IMR-90 (cell line): ENCODE measurements at regions not wholly inside any gene's neighbourhood (a gene's known extent, or its start where the extent isn't known, plus 50 kb on each side); places are given as distances from the start of the nearest gene placed in this dataset.

Experiments used
- BHLHE40 ChIP-seq: fragments of 150-350 bp; IDR thresholded peaks from 2 replicates; pipeline ENCODE4 v1.6.1; 2016; ENCODE audit warnings: mild to moderate bottlenecking, low read depth, low read length
- CHD1 ChIP-seq: IDR thresholded peaks from 2 replicates; pipeline ENCODE4 v1.6.1; 2012; ENCODE audit warnings: low read depth, low read length, improper control_type of control experiment
- CTCF ChIP-seq: conservative IDR thresholded peaks from 2 replicates; pipeline ENCODE4 v1.5.1; 2012; ENCODE audit warnings: mild to moderate bottlenecking, low read depth, low read length, improper control_type of control experiment
- ELK1 ChIP-seq: fragments of 150-350 bp; IDR thresholded peaks from 2 replicates; pipeline ENCODE4 v1.6.1; 2016; ENCODE audit warnings: low read depth, mild to moderate bottlenecking, low read length, moderate library complexity, borderline replicate concordance
- FOS ChIP-seq: fragments of 150-350 bp; IDR thresholded peaks from 2 replicates; pipeline ENCODE4 v1.6.1; 2016; ENCODE audit warnings: low read depth, low read length
- MAFK ChIP-seq: IDR thresholded peaks from 2 replicates; pipeline ENCODE4 v1.6.1; 2012; ENCODE audit warnings: low read depth, low read length, improper control_type of control experiment
- MAZ ChIP-seq: IDR thresholded peaks from 2 replicates; pipeline ENCODE4 v1.6.1; 2012; ENCODE audit warnings: low read depth, mild to moderate bottlenecking, low read length, improper control_type of control experiment, moderate library complexity, borderline replicate concordance
- MXI1 ChIP-seq: IDR thresholded peaks from 2 replicates; pipeline ENCODE4 v1.6.1; 2012; ENCODE audit warnings: low read depth, mild to moderate bottlenecking, low read length, moderate library complexity, borderline replicate concordance
- NFE2L2 ChIP-seq: fragments of 150-350 bp; IDR thresholded peaks from 2 replicates; pipeline ENCODE4 v1.6.1; 2016; ENCODE audit warnings: low read depth, mild to moderate bottlenecking, low read length
- POLR2A ChIP-seq: IDR thresholded peaks from 2 replicates; pipeline ENCODE4 v1.6.1; 2012; ENCODE audit warnings: mild to moderate bottlenecking, low read depth, low read length
- RAD21 ChIP-seq: IDR thresholded peaks from 2 replicates; pipeline ENCODE4 v1.6.1; 2012; ENCODE audit warnings: low read length, improper control_type of control experiment
- RCOR1 ChIP-seq: IDR thresholded peaks from 2 replicates; pipeline ENCODE4 v1.6.1; 2012; ENCODE audit warnings: mild to moderate bottlenecking, low read length, improper control_type of control experiment; ENCODE audit not compliant: insufficient replicate concordance
- SMC3 ChIP-seq: fragments of 150-350 bp; IDR thresholded peaks from 2 replicates; pipeline ENCODE4 v1.6.1; 2016; ENCODE audit warnings: low read depth, mild to moderate bottlenecking, antibody characterized with exemption, low read length, moderate library complexity
- USF2 ChIP-seq: fragments of 150-350 bp; IDR thresholded peaks from 2 replicates; pipeline ENCODE4 v1.6.1; 2017; ENCODE audit warnings: mild to moderate bottlenecking, antibody characterized with exemption, low read length, low read depth

GRCh38 chr2:138291805-138292204, 209.8 kb upstream of the SPOPL start:
- TF ChIP-seq RAD21: no peak
- no peak for TF ChIP-seq POLR2A
- TF ChIP-seq CTCF: no peak
- no peak for TF ChIP-seq SMC3
- TF ChIP-seq BHLHE40: no peak
- TF ChIP-seq MAZ: no peak
- TF ChIP-seq NFE2L2: no peak
- TF ChIP-seq FOS: no peak
- TF ChIP-seq USF2: no peak
- TF ChIP-seq CHD1: no peak
- TF ChIP-seq MXI1: no peak
- TF ChIP-seq ELK1: no peak
- TF ChIP-seq RCOR1: no peak
- TF ChIP-seq MAFK: no peak
